BLaER1 treated with 17β-estradiol and CSF1 and Interleukin-3, amounts not matched to agents 10 nM and 100 nM (cell line): ENCODE measurements at regions not wholly inside any gene's neighbourhood (a gene's known extent, or its start where the extent isn't known, plus 50 kb on each side); places are given as distances from the start of the nearest gene placed in this dataset.

ENCODE experiments used
- H3K27ac ChIP-seq, 11 experiments: shearing (Covaris generic); formaldehyde crosslinking; 2 replicates each; pipeline ENCODE4 v1.8.1; 2022
- H3K27me3 ChIP-seq, 11 experiments: shearing (Covaris generic); formaldehyde crosslinking; 2 replicates each; pipeline ENCODE4 v1.8.1; 2022
- H3K36me3 ChIP-seq, 11 experiments: shearing (Covaris generic); formaldehyde crosslinking; 2 replicates each; pipeline ENCODE4 v1.8.1; 2022
- H3K4me1 ChIP-seq, 10 experiments: shearing (Covaris generic); formaldehyde crosslinking; 2 replicates each; pipeline ENCODE4 v1.8.1; 2022
- H3K4me2 ChIP-seq, 11 experiments: shearing (Covaris generic); formaldehyde crosslinking; 2 replicates each; pipeline ENCODE4 v1.8.1; 2022
- H3K4me3 ChIP-seq, 10 experiments: shearing (Covaris generic); formaldehyde crosslinking; 2 replicates each; pipeline ENCODE4 v1.8.1; 2022
- H3K9ac ChIP-seq, 11 experiments: shearing (Covaris generic); formaldehyde crosslinking; 2 replicates each; pipeline ENCODE4 v1.8.1; 2022
- H3K9me3 ChIP-seq, 11 experiments: shearing (Covaris generic); formaldehyde crosslinking; replicated peaks in 1 of 11; 2 replicates each; pipeline ENCODE4 v1.8.1; 2022
- H4K20me1 ChIP-seq, 11 experiments: shearing (Covaris generic); formaldehyde crosslinking; 2 replicates each; pipeline ENCODE4 v1.8.1; 2022
- Cebpa-rat ChIP-seq, 11 experiments: shearing (Covaris generic); IDR thresholded peaks; 2 replicates each; pipeline ENCODE4 v1.8.1; 2022

DNA sequence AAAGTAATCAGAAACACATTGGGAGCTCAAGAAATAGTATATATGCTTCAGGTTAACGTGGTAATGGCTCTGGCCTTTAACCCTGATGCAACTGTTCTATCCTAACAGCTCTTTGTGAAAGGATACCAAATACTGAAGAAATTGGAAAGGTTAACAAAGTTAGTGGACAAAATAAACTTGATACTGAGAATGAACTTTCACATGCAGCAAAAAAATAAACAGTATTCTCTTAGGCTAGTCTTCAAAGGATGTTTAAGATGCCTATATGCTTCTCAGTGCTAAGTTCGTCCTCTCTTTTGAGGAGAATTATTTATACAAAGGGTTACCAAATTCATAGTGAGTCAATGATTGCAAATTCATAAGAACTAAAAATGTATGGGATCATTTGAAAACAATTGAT is 256.2 kb upstream of the FERD3L start:
- Histone ChIP-seq H3K4me1 (peaks cover 0 to 24% (median 0%) of the 10 kb centered on the region in 10 experiments; a peak in 6 of 20 replicates), H3K4me2 (no peak overlapping the region), H3K27me3 (no peaks in the 10 kb centered on the region), H4K20me1 (no peaks in the 10 kb centered on the region), H3K27ac (no peak overlapping the region), H3K36me3 (no peaks in the 10 kb centered on the region), H3K9me3 (no peaks in the 10 kb centered on the region), H3K9ac (no peak overlapping the region), H3K4me3 (no peak overlapping the region)
- no peak for TF ChIP-seq Cebpa-rat (IDR thresholded peaks at IDR 0.05)

- Histone ChIP-seq H3K27me3 (no peaks in the 10 kb centered on the region), H3K9me3 (no peaks in the 10 kb centered on the region), H3K9ac (no peak overlapping the region), H3K4me1 (peaks cover 0 to 24% (median 0%) of the 10 kb centered on the region in 10 experiments; a peak in 6 of 20 replicates), H4K20me1 (no peaks in the 10 kb centered on the region), H3K4me2 (no peak overlapping the region), H3K4me3 (no peak overlapping the region), H3K27ac (no peak overlapping the region), H3K36me3 (no peaks in the 10 kb centered on the region)
- no peak for TF ChIP-seq Cebpa-rat (IDR thresholded peaks at IDR 0.05)
These were observed 255.6 kb upstream of the FERD3L start for GRCh38 chr7:19400758-19401254.

- no peaks in the 10 kb centered on the region for H3K27me3 ChIP-seq
- peak overlapping the region in 2 of 11 experiments; percentile 36 to 54; a peak in 4 of 22 replicates for H3K4me2 ChIP-seq
- 0 out of 22 replicates have a peak overlapping the region, but pooled peaks of 1 of the 11 experiments have one; percentile 13 for H3K27ac ChIP-seq
- H4K20me1 ChIP-seq, result no peaks in the 10 kb centered on the region
- H3K4me3 ChIP-seq, result no peak overlapping the region
- H3K9ac ChIP-seq, result no peak overlapping the region
- H3K4me1 ChIP-seq, result peaks cover 0 to 15% (median 0%) of the 10 kb centered on the region in 10 experiments; a peak in 5 of 20 replicates
- H3K36me3 ChIP-seq, result no peaks in the 10 kb centered on the region
- no peak for TF ChIP-seq Cebpa-rat (IDR thresholded peaks at IDR 0.05)
- no peaks in the 10 kb centered on the region for H3K9me3 ChIP-seq
These were observed 252.7 kb upstream of the FERD3L start for GRCh38 chr7:19397911-19398310.

DNA sequence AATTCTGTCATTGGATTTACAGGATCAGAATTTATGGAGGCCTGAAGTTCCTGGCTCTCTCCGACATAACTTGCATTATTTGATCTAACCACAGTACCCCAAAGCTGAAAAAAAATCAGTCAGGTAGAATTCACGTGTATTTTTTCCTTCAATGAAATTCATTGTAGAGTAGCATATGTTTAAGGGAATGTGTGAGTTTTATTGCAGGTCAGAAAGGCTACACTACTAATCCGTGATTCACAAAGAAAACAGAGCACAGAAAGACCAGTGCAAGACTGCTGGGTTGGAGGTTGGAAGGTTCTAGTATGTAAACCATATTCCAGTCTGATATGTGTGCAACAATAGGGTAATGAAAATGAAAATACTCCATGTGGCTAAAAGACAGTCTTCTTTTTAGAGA is 247.0 kb upstream of the FERD3L start:
- H3K9me3 ChIP-seq, result no peaks in the 10 kb centered on the region
- H3K27me3 ChIP-seq, result no peaks in the 10 kb centered on the region
- no peak for TF ChIP-seq Cebpa-rat (IDR thresholded peaks at IDR 0.05)
- H4K20me1 ChIP-seq, result no peaks in the 10 kb centered on the region
- H3K4me3 ChIP-seq, result no peak overlapping the region
- H3K9ac ChIP-seq, result no peak overlapping the region
- H3K27ac ChIP-seq, result no peak overlapping the region
- H3K36me3 ChIP-seq, result no peaks in the 10 kb centered on the region
- H3K4me2 ChIP-seq, result no peak overlapping the region
- H3K4me1 ChIP-seq, result peaks cover 0 to under 1% (median 0%) of the 10 kb centered on the region in 10 experiments; a peak in 1 of 20 replicates

DNA sequence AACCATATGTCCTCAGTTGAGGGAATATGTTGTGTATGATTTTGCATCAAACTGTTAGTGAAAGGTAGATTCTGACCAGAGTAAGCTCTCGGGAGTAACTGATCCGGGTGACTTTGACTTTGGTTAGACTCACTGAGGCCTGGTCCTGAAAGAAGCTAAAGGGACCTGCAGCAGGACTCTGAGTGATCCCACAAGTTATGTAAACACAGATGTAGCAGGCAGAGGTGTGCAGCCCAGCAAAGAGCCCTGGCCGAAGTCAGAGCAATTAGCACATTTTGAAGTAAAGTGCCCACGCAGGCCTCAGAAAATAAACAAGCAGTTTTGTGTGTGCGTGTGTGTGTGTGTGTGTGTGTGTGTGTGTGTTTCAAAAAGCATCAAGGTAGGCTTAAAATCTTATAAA is 245.6 kb upstream of the FERD3L start:
- Histone ChIP-seq H3K36me3 (no peaks in the 10 kb centered on the region), H4K20me1 (no peaks in the 10 kb centered on the region), H3K4me2 (no peak overlapping the region), H3K4me1 (no peaks in the 10 kb centered on the region), H3K9me3 (no peaks in the 10 kb centered on the region), H3K27ac (no peak overlapping the region), H3K27me3 (no peaks in the 10 kb centered on the region), H3K9ac (no peak overlapping the region), H3K4me3 (no peak overlapping the region)
- TF ChIP-seq Cebpa-rat (IDR thresholded peaks at IDR 0.05), result no peak

- Histone ChIP-seq H3K4me1 (peaks cover 0 to 9% (median 0%) of the 10 kb centered on the region in 10 experiments; a peak in 3 of 20 replicates), H3K9me3 (peaks cover 0 to under 1% (median 0%) of the 10 kb centered on the region in 11 experiments; a peak in 1 of 22 replicates), H3K36me3 (no peaks in the 10 kb centered on the region), H3K27me3 (no peaks in the 10 kb centered on the region), H3K4me3 (no peak overlapping the region), H3K27ac (no peak overlapping the region), H3K4me2 (no peak overlapping the region), H3K9ac (no peak overlapping the region), H4K20me1 (no peaks in the 10 kb centered on the region)
- no peak for TF ChIP-seq Cebpa-rat (IDR thresholded peaks at IDR 0.05)
These were observed 236.1 kb upstream of the FERD3L start for GRCh38 chr7:19381321-19381720.

DNA sequence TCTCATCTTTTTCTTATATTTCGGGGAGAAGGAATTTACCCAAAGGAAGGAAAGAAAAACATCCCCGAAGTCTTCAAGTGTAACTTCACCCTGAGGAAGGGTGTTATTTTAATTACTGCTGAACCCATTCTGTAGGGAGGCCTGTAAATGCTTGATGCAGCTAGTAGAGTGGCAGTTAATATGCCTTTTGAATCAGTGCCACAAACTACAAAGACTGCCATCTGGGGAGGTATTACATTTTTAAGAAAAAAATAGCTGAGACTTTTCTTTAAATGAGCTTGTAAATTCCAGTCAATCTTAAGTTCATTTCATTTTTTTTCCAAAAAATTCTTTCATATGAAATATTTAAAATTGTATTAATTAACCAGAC is 233.1 kb upstream of the FERD3L start:
- peaks cover 0 to 7% (median 0%) of the 10 kb centered on the region in 11 experiments; a peak in 1 of 22 replicates for H3K9me3 ChIP-seq

DNA sequence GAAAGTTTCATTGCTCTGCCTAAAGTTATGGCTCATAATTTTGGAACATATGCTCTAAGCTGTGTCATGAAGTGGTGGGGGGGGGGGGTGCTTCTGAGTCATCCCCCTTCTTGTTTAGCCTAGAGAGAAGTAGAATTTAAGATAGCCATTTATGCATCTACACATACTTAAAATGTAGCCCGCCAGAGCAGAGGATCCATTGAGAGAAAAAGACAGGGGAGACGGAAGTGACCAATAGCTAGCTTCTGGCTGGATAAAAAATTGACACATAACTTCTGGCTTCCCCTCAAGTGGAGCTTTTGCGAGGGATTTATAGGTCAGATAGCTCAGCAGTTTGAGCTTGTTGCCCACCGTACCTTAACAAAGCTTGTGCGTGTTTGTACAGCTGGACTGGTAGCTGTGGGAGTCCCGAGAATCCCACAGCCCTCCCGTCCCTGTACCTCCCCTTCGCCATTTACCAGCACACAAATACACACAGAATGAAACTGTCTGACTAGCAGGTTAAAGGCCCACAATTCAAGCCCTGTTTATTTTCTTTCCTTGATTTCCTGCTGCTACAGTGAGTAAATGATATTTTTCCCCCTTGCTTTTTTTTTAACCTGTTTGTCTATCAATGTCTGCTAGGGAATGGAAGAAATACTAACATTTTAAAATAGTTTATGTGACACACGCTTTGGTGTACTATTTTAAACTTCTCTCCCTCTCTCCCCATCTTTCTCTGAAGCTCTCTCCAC is 232.6 kb upstream of the FERD3L start:
- no peaks in the 10 kb centered on the region for H3K27me3 ChIP-seq
- H4K20me1 ChIP-seq, result no peaks in the 10 kb centered on the region
- no peaks in the 10 kb centered on the region for H3K36me3 ChIP-seq
- peaks cover 0 to 7% (median 0%) of the 10 kb centered on the region in 11 experiments; a peak in 1 of 22 replicates for H3K9me3 ChIP-seq
- no peak overlapping the region for H3K4me2 ChIP-seq
- H3K27ac ChIP-seq, result no peak overlapping the region
- H3K4me3 ChIP-seq, result no peak overlapping the region
- no peak overlapping the region for H3K9ac ChIP-seq
- peaks cover 0 to 18% (median 0%) of the 10 kb centered on the region in 10 experiments; a peak in 3 of 20 replicates for H3K4me1 ChIP-seq
- TF ChIP-seq Cebpa-rat (IDR thresholded peaks at IDR 0.05), result no peak

More for the DNA sequence above, 233.1 kb upstream of the FERD3L start:
- H3K4me1 ChIP-seq, result peaks cover 0 to 18% (median 0%) of the 10 kb centered on the region in 10 experiments; a peak in 3 of 20 replicates
- no peak overlapping the region for H3K4me2 ChIP-seq
- H3K9ac ChIP-seq, result no peak overlapping the region
- H3K27ac ChIP-seq, result no peak overlapping the region
- H3K4me3 ChIP-seq, result no peak overlapping the region
- H3K27me3 ChIP-seq, result no peaks in the 10 kb centered on the region
- TF ChIP-seq Cebpa-rat (IDR thresholded peaks at IDR 0.05), result no peak
- H4K20me1 ChIP-seq, result no peaks in the 10 kb centered on the region
- no peaks in the 10 kb centered on the region for H3K36me3 ChIP-seq

DNA sequence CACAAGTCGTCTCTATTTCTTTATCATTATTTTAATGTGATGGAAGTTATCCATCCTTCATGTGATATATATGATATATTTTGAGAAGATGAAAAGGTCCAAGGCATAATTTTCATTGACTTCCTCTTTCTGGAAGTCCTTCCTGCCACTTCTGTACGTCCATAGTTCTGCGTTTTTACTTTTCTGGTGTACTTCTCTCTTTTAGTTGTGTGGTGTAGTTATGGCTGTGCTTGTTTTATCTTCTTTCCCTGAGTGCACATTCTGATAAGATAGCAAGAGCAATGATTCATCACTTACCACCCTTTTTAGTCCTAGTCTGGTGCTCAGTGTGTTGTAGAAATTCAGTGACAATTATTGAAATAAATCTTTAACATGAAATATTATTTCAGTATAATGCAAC is 231.3 kb upstream of the FERD3L start:
- Histone ChIP-seq H3K4me1 (peaks cover 0 to 18% (median 0%) of the 10 kb centered on the region in 10 experiments; a peak in 3 of 20 replicates), H4K20me1 (no peaks in the 10 kb centered on the region), H3K27me3 (no peaks in the 10 kb centered on the region), H3K4me3 (no peak overlapping the region), H3K9me3 (peaks cover 0 to 7% (median 0%) of the 10 kb centered on the region in 11 experiments; a peak in 1 of 22 replicates), H3K9ac (no peak overlapping the region), H3K27ac (no peak overlapping the region), H3K36me3 (no peaks in the 10 kb centered on the region), H3K4me2 (peak overlapping the region in 2 of 11 experiments; percentile 12 to 36; a peak in 4 of 22 replicates)
- no peak for TF ChIP-seq Cebpa-rat (IDR thresholded peaks at IDR 0.05)
